ENCODE measurements at regions not wholly inside any gene's neighbourhood (a gene's known extent, or its start where the extent isn't known, plus 50 kb on each side); places are given as distances from the start of the nearest gene placed in this dataset.

DNA sequence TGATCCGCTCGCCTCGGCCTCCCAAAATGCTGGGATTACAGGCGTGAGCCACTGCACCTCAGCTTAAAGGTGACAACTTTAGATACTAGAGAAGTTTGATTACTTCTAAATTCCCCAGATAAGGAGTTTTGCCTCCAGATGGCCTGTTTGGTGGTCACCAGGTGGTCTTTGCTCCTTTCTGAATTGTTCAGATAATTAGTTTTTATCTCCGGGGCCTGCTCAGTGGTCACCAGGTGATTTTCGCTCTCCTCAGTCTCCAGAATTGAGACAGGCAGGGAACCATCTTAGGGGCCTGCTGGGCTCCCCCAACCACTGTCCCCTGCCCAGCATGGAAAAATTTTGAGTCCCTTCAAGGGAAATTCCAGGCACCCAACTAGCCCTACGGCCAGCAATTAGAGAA is 62.6 kb downstream of the GPR6 start:
- Histone ChIP-seq H3K27ac (ENCODE audit: low read depth in 1 of 3, low read length in 2 of 3) (no peak overlapping the region), H3K4me1 (ENCODE audit: control insufficient read depth in 3 of 3, insufficient read depth in 2 of 3, low read depth in 1 of 3, low read length in 2 of 3) (no peaks in the 10 kb centered on the region), H3K9me3 (ENCODE audit: control insufficient read depth in 2 of 2, insufficient read depth in 1 of 2, low read depth in 1 of 2, low read length in 1 of 2) (peaks cover 0 to 4% of the 10 kb centered on the region in 2 donors), H3K4me3 (ENCODE audit: low read depth in 1 of 3, low read length in 3 of 3) (no peak overlapping the region), H3K36me3 (ENCODE audit: control insufficient read depth in 3 of 3, insufficient read depth in 2 of 3, low read depth in 1 of 3, low read length in 3 of 3) (no peaks in the 10 kb centered on the region), H3K27me3 (ENCODE audit: control insufficient read depth in 3 of 3, insufficient read depth in 3 of 3, low read length in 3 of 3) (no peaks in the 10 kb centered on the region)
- WGBS, 3 donors: 80 to 83% (median 81%) methylated on average over 7 of the region's 7 CpGs
- DNase-seq (no peak), FAIRE-seq (no peak)

- H3K4me1 ChIP-seq (ENCODE audit: control insufficient read depth in 3 of 3, insufficient read depth in 2 of 3, low read depth in 1 of 3, low read length in 2 of 3): no peaks in the 10 kb centered on the region
- peaks cover 0 to 6% of the 10 kb centered on the region in 2 donors for H3K9me3 ChIP-seq (ENCODE audit: control insufficient read depth in 2 of 2, insufficient read depth in 1 of 2, low read depth in 1 of 2, low read length in 1 of 2)
- no peaks in the 10 kb centered on the region for H3K36me3 ChIP-seq (ENCODE audit: control insufficient read depth in 3 of 3, insufficient read depth in 2 of 3, low read depth in 1 of 3, low read length in 3 of 3)
- H3K4me3 ChIP-seq (ENCODE audit: low read depth in 1 of 3, low read length in 3 of 3): no peak overlapping the region
- FAIRE-seq (no peak), DNase-seq (no peak)
- no peak overlapping the region for H3K27ac ChIP-seq (ENCODE audit: low read depth in 1 of 3, low read length in 2 of 3)
- WGBS, 3 donors: 57 to 71% (median 60%) methylated on average over 2 of the region's 2 CpGs
- H3K27me3 ChIP-seq (ENCODE audit: control insufficient read depth in 3 of 3, insufficient read depth in 3 of 3, low read length in 3 of 3): no peaks in the 10 kb centered on the region
These were observed 63.0 kb downstream of the GPR6 start for GRCh38 chr6:110041126-110041525.

DNA sequence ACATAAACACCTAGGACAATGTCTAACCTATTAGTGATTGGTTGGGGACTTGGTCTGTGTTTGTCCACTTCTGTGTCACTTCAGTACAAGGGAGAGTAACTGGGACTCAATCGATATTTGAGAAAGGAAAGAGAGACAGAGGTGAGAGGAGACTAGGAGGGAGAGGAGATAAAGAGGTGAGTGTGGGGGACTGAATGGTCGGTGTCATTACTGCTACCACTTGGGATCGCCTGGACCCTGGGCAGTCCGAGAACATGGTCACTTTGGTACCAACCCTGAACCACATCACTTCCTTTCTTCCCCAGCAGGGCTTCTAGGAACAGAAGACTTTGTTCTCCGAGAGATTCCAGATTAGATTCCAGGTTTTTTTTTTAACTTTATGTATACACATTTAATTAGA is 63.7 kb downstream of the GPR6 start:
- H3K9me3 ChIP-seq (ENCODE audit: control insufficient read depth in 2 of 2, insufficient read depth in 1 of 2, low read depth in 1 of 2, low read length in 1 of 2): peaks cover 0 to 6% of the 10 kb centered on the region in 2 donors
- FAIRE-seq (no peak), DNase-seq (no peak)
- no peak overlapping the region for H3K27ac ChIP-seq (ENCODE audit: low read depth in 1 of 3, low read length in 2 of 3)
- H3K4me3 ChIP-seq (ENCODE audit: low read depth in 1 of 3, low read length in 3 of 3): no peak overlapping the region
- 75 to 78% (median 77%) methylated on average over 5 of the region's 5 CpGs for WGBS, 3 donors
- no peaks in the 10 kb centered on the region for H3K27me3 ChIP-seq (ENCODE audit: control insufficient read depth in 3 of 3, insufficient read depth in 3 of 3, low read length in 3 of 3)
- H3K4me1 ChIP-seq (ENCODE audit: control insufficient read depth in 3 of 3, insufficient read depth in 2 of 3, low read depth in 1 of 3, low read length in 2 of 3): no peaks in the 10 kb centered on the region
- H3K36me3 ChIP-seq (ENCODE audit: control insufficient read depth in 3 of 3, insufficient read depth in 2 of 3, low read depth in 1 of 3, low read length in 3 of 3): no peaks in the 10 kb centered on the region

DNA sequence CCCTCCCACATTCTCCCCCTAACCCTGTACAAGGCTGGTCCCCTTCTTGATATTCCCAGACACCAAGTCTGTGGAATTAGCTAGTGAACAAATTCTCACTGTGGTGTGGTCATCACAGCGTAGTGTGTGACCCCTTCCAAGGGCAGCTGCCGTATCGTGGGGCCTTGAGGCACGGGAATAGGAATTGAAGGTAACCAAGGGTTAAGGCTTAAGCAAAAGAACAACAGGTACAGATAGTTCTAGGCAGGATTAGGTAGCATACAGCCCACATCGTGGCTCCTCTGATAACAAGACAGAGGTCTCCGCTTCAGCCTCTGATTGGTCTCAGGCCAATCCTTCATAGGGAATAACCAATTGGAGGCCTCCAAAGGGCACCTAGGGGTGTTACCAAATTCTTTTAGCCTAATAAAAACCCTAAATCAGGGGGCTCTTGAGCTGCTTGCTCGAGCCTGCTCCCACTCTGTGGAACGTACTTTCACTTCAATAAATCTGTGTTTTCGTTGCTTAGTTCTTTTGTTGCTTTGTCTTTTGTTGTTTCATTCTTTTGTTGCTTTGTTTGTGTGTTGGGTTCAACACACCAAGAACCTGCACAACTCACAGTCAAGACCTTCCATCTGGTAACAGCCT is 64.7 kb downstream of the GPR6 start:
- DNase-seq (no peak), FAIRE-seq (no peak)
- WGBS, 3 donors: 78 to 84% (median 79%) methylated on average over 9 of the region's 9 CpGs

GRCh38 chr6:110043366-110043994 is 65.4 kb downstream of the GPR6 start:
- 61 to 72% (median 65%) methylated on average over 6 of the region's 6 CpGs for WGBS, 3 donors
- no peak overlapping the region for H3K4me3 ChIP-seq (ENCODE audit: low read depth in 1 of 3, low read length in 3 of 3)
- H3K27ac ChIP-seq (ENCODE audit: low read depth in 1 of 3, low read length in 2 of 3): no peak overlapping the region
- no peaks in the 10 kb centered on the region for H3K4me1 ChIP-seq (ENCODE audit: control insufficient read depth in 3 of 3, insufficient read depth in 2 of 3, low read depth in 1 of 3, low read length in 2 of 3)
- no peaks in the 10 kb centered on the region for H3K36me3 ChIP-seq (ENCODE audit: control insufficient read depth in 3 of 3, insufficient read depth in 2 of 3, low read depth in 1 of 3, low read length in 3 of 3)
- FAIRE-seq (no peak), DNase-seq (no peak)
- peaks cover 0 to 6% of the 10 kb centered on the region in 2 donors for H3K9me3 ChIP-seq (ENCODE audit: control insufficient read depth in 2 of 2, insufficient read depth in 1 of 2, low read depth in 1 of 2, low read length in 1 of 2)
- H3K27me3 ChIP-seq (ENCODE audit: control insufficient read depth in 3 of 3, insufficient read depth in 3 of 3, low read length in 3 of 3): no peaks in the 10 kb centered on the region

More for the DNA sequence above, 64.7 kb downstream of the GPR6 start:
- H3K4me1 ChIP-seq (ENCODE audit: control insufficient read depth in 3 of 3, insufficient read depth in 2 of 3, low read depth in 1 of 3, low read length in 2 of 3): no peaks in the 10 kb centered on the region
- H3K27ac ChIP-seq (ENCODE audit: low read depth in 1 of 3, low read length in 2 of 3): no peak overlapping the region
- H3K36me3 ChIP-seq (ENCODE audit: control insufficient read depth in 3 of 3, insufficient read depth in 2 of 3, low read depth in 1 of 3, low read length in 3 of 3): no peaks in the 10 kb centered on the region
- H3K27me3 ChIP-seq (ENCODE audit: control insufficient read depth in 3 of 3, insufficient read depth in 3 of 3, low read length in 3 of 3): no peaks in the 10 kb centered on the region
- H3K9me3 ChIP-seq (ENCODE audit: control insufficient read depth in 2 of 2, insufficient read depth in 1 of 2, low read depth in 1 of 2, low read length in 1 of 2): peaks cover 0 to 6% of the 10 kb centered on the region in 2 donors
- H3K4me3 ChIP-seq (ENCODE audit: low read depth in 1 of 3, low read length in 3 of 3): no peak overlapping the region

GRCh38 chr6:110044096-110044495 is 66.0 kb downstream of the GPR6 start:
- FAIRE-seq (no peak), DNase-seq (no peak)
- Histone ChIP-seq H3K27me3 (ENCODE audit: control insufficient read depth in 3 of 3, insufficient read depth in 3 of 3, low read length in 3 of 3) (no peaks in the 10 kb centered on the region), H3K36me3 (ENCODE audit: control insufficient read depth in 3 of 3, insufficient read depth in 2 of 3, low read depth in 1 of 3, low read length in 3 of 3) (no peaks in the 10 kb centered on the region), H3K4me1 (ENCODE audit: control insufficient read depth in 3 of 3, insufficient read depth in 2 of 3, low read depth in 1 of 3, low read length in 2 of 3) (no peaks in the 10 kb centered on the region), H3K27ac (ENCODE audit: low read depth in 1 of 3, low read length in 2 of 3) (no peak overlapping the region), H3K9me3 (ENCODE audit: control insufficient read depth in 2 of 2, insufficient read depth in 1 of 2, low read depth in 1 of 2, low read length in 1 of 2) (peaks cover 0 to 6% of the 10 kb centered on the region in 2 donors), H3K4me3 (ENCODE audit: low read depth in 1 of 3, low read length in 3 of 3) (no peak overlapping the region)
- WGBS, 3 donors: 57 to 69% (median 69%) methylated on average over 6 of the region's 6 CpGs

DNA sequence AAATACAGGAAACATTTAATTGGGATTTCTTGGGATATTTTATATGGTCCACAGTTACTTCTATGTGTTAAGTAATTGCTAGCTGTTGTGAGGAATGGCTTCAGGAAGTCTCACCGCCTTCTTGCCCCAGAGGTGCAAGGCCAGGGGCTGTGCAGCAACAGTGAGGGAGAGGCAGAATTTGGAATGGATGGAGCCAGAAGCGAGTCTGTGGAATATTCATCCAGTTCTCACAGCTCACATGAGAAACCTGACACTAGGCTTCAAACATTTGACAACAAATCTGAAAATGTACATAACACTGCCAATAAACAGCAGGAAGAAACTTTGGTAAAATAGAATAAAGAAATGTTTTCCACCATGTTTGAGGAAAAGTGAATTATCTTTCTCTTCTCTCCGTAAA is 66.5 kb downstream of the GPR6 start:
- 89 to 93% (median 90%) methylated on average over 3 of the region's 3 CpGs for WGBS, 3 donors
- no peak overlapping the region for H3K4me3 ChIP-seq (ENCODE audit: low read depth in 1 of 3, low read length in 3 of 3)
- no peaks in the 10 kb centered on the region for H3K27me3 ChIP-seq (ENCODE audit: control insufficient read depth in 3 of 3, insufficient read depth in 3 of 3, low read length in 3 of 3)
- H3K4me1 ChIP-seq (ENCODE audit: control insufficient read depth in 3 of 3, insufficient read depth in 2 of 3, low read depth in 1 of 3, low read length in 2 of 3): no peaks in the 10 kb centered on the region
- FAIRE-seq: no peak
- H3K9me3 ChIP-seq (ENCODE audit: control insufficient read depth in 2 of 2, insufficient read depth in 1 of 2, low read depth in 1 of 2, low read length in 1 of 2): peaks cover 0 to 6% of the 10 kb centered on the region in 2 donors
- no peaks in the 10 kb centered on the region for H3K36me3 ChIP-seq (ENCODE audit: control insufficient read depth in 3 of 3, insufficient read depth in 2 of 3, low read depth in 1 of 3, low read length in 3 of 3)
- H3K27ac ChIP-seq (ENCODE audit: low read depth in 1 of 3, low read length in 2 of 3): no peak overlapping the region
- DNase-seq: no peak

DNA sequence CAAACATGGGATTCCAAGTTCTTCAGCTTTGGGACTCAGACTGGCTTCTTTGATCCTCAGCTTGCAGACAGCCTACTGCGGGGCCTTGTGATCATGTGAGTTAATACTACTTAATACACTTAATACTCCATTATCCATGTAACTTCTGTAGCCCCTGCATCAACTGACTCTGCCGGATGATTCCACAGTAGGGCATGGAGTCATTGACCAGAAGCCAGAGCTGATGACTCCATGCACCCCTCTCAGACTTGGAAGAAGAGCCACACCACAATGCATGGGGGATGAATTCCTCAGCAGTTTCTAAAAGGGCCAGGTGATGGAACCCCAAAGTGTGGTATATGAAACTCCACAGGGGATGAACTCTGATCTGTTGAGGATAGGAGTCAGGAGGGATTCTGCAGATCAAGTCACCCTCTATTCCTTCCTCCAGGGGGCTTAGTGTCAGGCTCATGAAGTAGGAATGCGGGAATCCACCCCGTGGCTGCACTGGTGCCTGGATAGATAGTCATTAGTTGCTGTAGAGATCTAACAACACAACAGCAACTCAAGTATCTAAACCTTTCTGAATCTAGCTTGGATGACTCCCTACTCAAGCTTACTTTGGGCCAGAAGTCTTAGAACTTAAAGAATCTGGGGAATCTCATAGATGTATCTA is 70.2 kb downstream of the GPR6 start:
- H3K36me3 ChIP-seq (ENCODE audit: control insufficient read depth in 3 of 3, insufficient read depth in 2 of 3, low read depth in 1 of 3, low read length in 3 of 3): no peaks in the 10 kb centered on the region
- 88 to 92% (median 91%) methylated on average over 4 of the region's 4 CpGs for WGBS, 3 donors
- no peak overlapping the region for H3K27ac ChIP-seq (ENCODE audit: low read depth in 1 of 3, low read length in 2 of 3)
- H3K4me1 ChIP-seq (ENCODE audit: control insufficient read depth in 3 of 3, insufficient read depth in 2 of 3, low read depth in 1 of 3, low read length in 2 of 3): no peaks in the 10 kb centered on the region
- peaks cover 0 to 6% of the 10 kb centered on the region in 2 donors for H3K9me3 ChIP-seq (ENCODE audit: control insufficient read depth in 2 of 2, insufficient read depth in 1 of 2, low read depth in 1 of 2, low read length in 1 of 2)
- FAIRE-seq (no peak), DNase-seq (no peak)
- H3K4me3 ChIP-seq (ENCODE audit: low read depth in 1 of 3, low read length in 3 of 3): no peak overlapping the region
- no peaks in the 10 kb centered on the region for H3K27me3 ChIP-seq (ENCODE audit: control insufficient read depth in 3 of 3, insufficient read depth in 3 of 3, low read length in 3 of 3)
